H7 (cell line): ENCODE measurements at regions not wholly inside any gene's neighbourhood (a gene's known extent, or its start where the extent isn't known, plus 50 kb on each side); places are given as distances from the start of the nearest gene placed in this dataset.

Source experiments
- DNase-seq: peaks from one replicate; pipeline ENCODE4 v3.0.0; 2012
- H3K27me3 ChIP-seq: 2 replicates; pipeline ENCODE4 v1.6.0; 2011; ENCODE audit warnings: mild to moderate bottlenecking, low read length; ENCODE audit not compliant: control insufficient read depth, insufficient read depth
- H3K36me3 ChIP-seq: replicated peaks from 2 replicates; pipeline ENCODE4 v1.5.1; 2011; ENCODE audit warnings: low read length; ENCODE audit not compliant: control insufficient read depth, insufficient read depth
- H3K4me3 ChIP-seq: 2 replicates; pipeline ENCODE4 v1.5.1; 2011; ENCODE audit warnings: low read depth, mild to moderate bottlenecking, control low read depth, low read length, moderate library complexity; ENCODE audit not compliant: insufficient read depth

GRCh38 chr10:2244471-2244870 lies 507.1 kb upstream of the ADARB2 start:
- H3K36me3 ChIP-seq, result no peaks in the 10 kb centered on the region
- H3K27me3 ChIP-seq, result no peaks in the 10 kb centered on the region
- no peak overlapping the region for H3K4me3 ChIP-seq
- DNase-seq, result no peak

GRCh38 chr10:2236876-2237275 lies 499.6 kb upstream of the ADARB2 start:
- H3K36me3 ChIP-seq, result no peaks in the 10 kb centered on the region
- H3K27me3 ChIP-seq, result no peaks in the 10 kb centered on the region
- no peak overlapping the region for H3K4me3 ChIP-seq
- DNase-seq, result no peak

- no peak for DNase-seq
- Histone ChIP-seq H3K27me3 (no peaks in the 10 kb centered on the region), H3K36me3 (no peaks in the 10 kb centered on the region), H3K4me3 (no peak overlapping the region)
Observed at GRCh38 chr10:2232479-2232878, 495.2 kb upstream of the ADARB2 start.

- Histone ChIP-seq H3K4me3 (no peak overlapping the region), H3K27me3 (no peaks in the 10 kb centered on the region), H3K36me3 (no peaks in the 10 kb centered on the region)
- DNase-seq, result no peak
Observed at GRCh38 chr10:2230478-2230877, 493.2 kb upstream of the ADARB2 start.

- H3K36me3 ChIP-seq, result no peaks in the 10 kb centered on the region
- H3K27me3 ChIP-seq, result no peaks in the 10 kb centered on the region
- DNase-seq, result no peak
Observed at GRCh38 chr10:2228320-2228901, 491.1 kb upstream of the ADARB2 start.

GRCh38 chr10:2225609-2226008 lies 488.3 kb upstream of the ADARB2 start:
- H3K27me3 ChIP-seq, result no peaks in the 10 kb centered on the region
- no peak for DNase-seq
- H3K36me3 ChIP-seq, result no peaks in the 10 kb centered on the region
- H3K4me3 ChIP-seq, result no peak overlapping the region

More at GRCh38 chr10:2228320-2228901, 491.1 kb upstream of the ADARB2 start:
- no peak overlapping the region for H3K4me3 ChIP-seq

GRCh38 chr10:2223548-2224320 lies 486.4 kb upstream of the ADARB2 start:
- H3K36me3 ChIP-seq, result no peaks in the 10 kb centered on the region
- no peaks in the 10 kb centered on the region for H3K27me3 ChIP-seq
- H3K4me3 ChIP-seq, result no peak overlapping the region
- no peak for DNase-seq

GRCh38 chr10:2222631-2223030 lies 485.3 kb upstream of the ADARB2 start:
- Histone ChIP-seq H3K27me3 (no peaks in the 10 kb centered on the region), H3K4me3 (no peak overlapping the region), H3K36me3 (no peaks in the 10 kb centered on the region)
- no peak for DNase-seq

- Histone ChIP-seq H3K27me3 (no peaks in the 10 kb centered on the region), H3K36me3 (no peaks in the 10 kb centered on the region), H3K4me3 (no peak overlapping the region)
- DNase-seq, result no peak
Observed at GRCh38 chr10:2214805-2215204, 477.5 kb upstream of the ADARB2 start.

GRCh38 chr10:2214092-2214491 lies 476.8 kb upstream of the ADARB2 start:
- no peak for DNase-seq
- H3K27me3 ChIP-seq, result no peaks in the 10 kb centered on the region
- H3K36me3 ChIP-seq, result no peaks in the 10 kb centered on the region
- no peak overlapping the region for H3K4me3 ChIP-seq

GRCh38 chr10:2212244-2212834 lies 475.0 kb upstream of the ADARB2 start:
- Histone ChIP-seq H3K27me3 (no peaks in the 10 kb centered on the region), H3K4me3 (no peak overlapping the region), H3K36me3 (no peaks in the 10 kb centered on the region)
- DNase-seq, result no peak

- DNase-seq, result no peak
- Histone ChIP-seq H3K27me3 (no peaks in the 10 kb centered on the region), H3K4me3 (no peak overlapping the region), H3K36me3 (no peaks in the 10 kb centered on the region)
Observed at GRCh38 chr10:2210088-2210487, 472.8 kb upstream of the ADARB2 start.

- Histone ChIP-seq H3K4me3 (no peak overlapping the region), H3K36me3 (no peaks in the 10 kb centered on the region), H3K27me3 (no peaks in the 10 kb centered on the region)
- no peak for DNase-seq
Observed at GRCh38 chr10:2208106-2208505, 470.8 kb upstream of the ADARB2 start.

GRCh38 chr10:2207246-2207922 lies 470.1 kb upstream of the ADARB2 start:
- no peak for DNase-seq
- Histone ChIP-seq H3K4me3 (no peak overlapping the region), H3K27me3 (no peaks in the 10 kb centered on the region), H3K36me3 (no peaks in the 10 kb centered on the region)

- no peaks in the 10 kb centered on the region for H3K27me3 ChIP-seq
- no peaks in the 10 kb centered on the region for H3K36me3 ChIP-seq
- no peak for DNase-seq
- H3K4me3 ChIP-seq, result no peak overlapping the region
Observed at GRCh38 chr10:2205406-2205805, 468.1 kb upstream of the ADARB2 start.
